A549 (cell line): ENCODE measurements at regions not wholly inside any gene's neighbourhood (a gene's known extent, or its start where the extent isn't known, plus 50 kb on each side); places are given as distances from the start of the nearest gene placed in this dataset.

Experiments
- ATAC-seq, 2 experiments: fragments of 200-7000 bp in 1 of 2; fragments of >200 bp in 1 of 2; cut with Nextera tagmentation in 1 of 2; cut with Tn5 transposase in 1 of 2; 3 replicates each; pipeline versions ENCODE4 v1.8.0 to v1.9.1; 2018 to 2020; ENCODE audit warnings: mild to moderate bottlenecking in 1 of 2, moderate library complexity in 1 of 2
- CTCF ChIA-PET: fragments of 300-600 bp; sonication (Branson Sonifier 250); formaldehyde crosslinking; extraction: SDS; loops from one replicate; lab custom pipeline; 2021; ENCODE audit warnings: antibody characterized with exemption, inconsistent platforms; lab: Yijun Ruan, JAX
- POLR2A ChIA-PET: fragments of 350-600 bp; formaldehyde crosslinking; extraction: SDS; loops from one replicate; lab custom pipeline; 2021; ENCODE audit warnings: antibody characterized with exemption, inconsistent platforms; lab: Yijun Ruan, JAX
- DNase-seq, 2 experiments: peaks; one replicate each; pipeline versions ENCODE4 v3.0.0 to v3.0.0-alpha.2; 2011 to 2016; ENCODE audit warnings: low read depth in 1 of 2, low spot score in 1 of 2
- FAIRE-seq: peaks from 2 replicates; lab custom pipeline; 2011; peaks lifted over from hg19 to GRCh38; lab: Jason Lieb, UNC
- H3K27ac ChIP-seq, 2 experiments: fragments of >200 bp; sonication (Bioruptor Twin); formaldehyde crosslinking; 3 replicates each; pipeline ENCODE4 v1.5.1; 2016 to 2017
- H3K4me1 ChIP-seq: fragments of >200 bp; sonication (Bioruptor Twin); formaldehyde crosslinking; 3 replicates; pipeline ENCODE4 v1.6.1; 2016
- H3K4me2 ChIP-seq: fragments of >200 bp; sonication (Bioruptor Twin); formaldehyde crosslinking; 3 replicates; pipeline ENCODE4 v1.6.1; 2016
- H3K4me3 ChIP-seq: fragments of >200 bp; sonication (Bioruptor Twin); formaldehyde crosslinking; 3 replicates; pipeline ENCODE4 v1.5.1; 2016
- H3K9me3 ChIP-seq: fragments of >200 bp; sonication (Bioruptor Twin); formaldehyde crosslinking; 3 replicates; pipeline ENCODE4 v1.6.1; 2016
- ATOH8 ChIP-seq: fragments of 250-450 bp; sonication (Bioruptor Pico); IDR thresholded peaks from 2 replicates; pipeline ENCODE4 v1.5.0; 2020; ENCODE audit warnings: low read depth, mild to moderate bottlenecking, moderate library complexity
- BCL3 ChIP-seq: fragments of >200 bp; sonication (Bioruptor Twin); formaldehyde crosslinking; IDR thresholded peaks from 3 replicates; pipeline ENCODE4 v1.6.1; 2016
- CBX2 ChIP-seq: fragments of 200-600 bp; sonication (generic); IDR thresholded peaks from 2 replicates; pipeline ENCODE4 v1.6.1; 2016; ENCODE audit warnings: low read depth, mild to moderate bottlenecking, borderline replicate concordance
- CBX8 ChIP-seq: fragments of 200-600 bp; sonication (generic); IDR thresholded peaks from 2 replicates; pipeline ENCODE4 v1.6.1; 2016
- CHD2 ChIP-seq: fragments of 150-350 bp; IDR thresholded peaks from 2 replicates; pipeline ENCODE4 v1.6.1; 2014; ENCODE audit warnings: low read length; ENCODE audit not compliant: partially characterized antibody
- CHD4 ChIP-seq: fragments of 200-600 bp; sonication (generic); IDR thresholded peaks from 2 replicates; pipeline ENCODE4 v1.6.1; 2016; ENCODE audit warnings: antibody characterized with exemption, mild to moderate bottlenecking, borderline replicate concordance
- CTCF ChIP-seq: fragments of >200 bp; sonication (Bioruptor Twin); formaldehyde crosslinking; IDR thresholded peaks from 3 replicates; pipeline ENCODE4 v1.5.1; 2016
- E2F6 ChIP-seq: IDR thresholded peaks from 2 replicates; pipeline ENCODE4 v1.6.1; 2012; ENCODE audit warnings: low read depth, borderline replicate concordance
- ESRRA ChIP-seq: fragments of 150-350 bp; IDR thresholded peaks from 2 replicates; pipeline ENCODE4 v1.6.1; 2014; ENCODE audit warnings: mild to moderate bottlenecking, low read length, borderline replicate concordance
- HES2 ChIP-seq: fragments of >200 bp; sonication (Bioruptor Twin); formaldehyde crosslinking; IDR thresholded peaks from 2 replicates; pipeline ENCODE4 v1.6.1; 2016
- HMGXB4 ChIP-seq: fragments of 250-450 bp; sonication (Bioruptor Pico); IDR thresholded peaks from 2 replicates; pipeline ENCODE4 v1.5.0; 2021; ENCODE audit warnings: mild to moderate bottlenecking, moderate library complexity, borderline replicate concordance
- JUN ChIP-seq, 2 experiments: fragments of >200 bp; sonication (Bioruptor Twin); formaldehyde crosslinking; IDR thresholded peaks; 2 replicates in 1 of 2; 3 replicates in 1 of 2; pipeline ENCODE4 v1.6.1; 2016 to 2017
- JUNB ChIP-seq: fragments of >200 bp; sonication (Bioruptor Twin); formaldehyde crosslinking; IDR thresholded peaks from 2 replicates; pipeline ENCODE4 v1.6.1; 2016
- KDM1A ChIP-seq: fragments of 200-600 bp; sonication (generic); IDR thresholded peaks from 2 replicates; pipeline ENCODE4 v1.6.1; 2016; ENCODE audit warnings: low read depth, mild to moderate bottlenecking
- MAFK ChIP-seq: fragments of 450-650 bp; IDR thresholded peaks from 2 replicates; pipeline ENCODE4 v1.6.1; 2014; ENCODE audit not compliant: partially characterized antibody
- MAX ChIP-seq: IDR thresholded peaks from 2 replicates; pipeline ENCODE4 v1.6.1; 2012
- PHF8 ChIP-seq: fragments of 200-600 bp; sonication (generic); IDR thresholded peaks from 2 replicates; pipeline ENCODE4 v1.6.1; 2016; ENCODE audit warnings: low read depth, mild to moderate bottlenecking, antibody characterized with exemption, moderate library complexity, borderline replicate concordance
- POLR2AphosphoS2 ChIP-seq: conservative IDR thresholded peaks from 2 replicates; pipeline ENCODE4 v1.6.1; 2012; ENCODE audit warnings: low read length, improper control_type of control experiment, inconsistent platforms
- RNF2 ChIP-seq: fragments of 200-600 bp; sonication (generic); IDR thresholded peaks from 2 replicates; pipeline ENCODE4 v1.6.1; 2016; ENCODE audit warnings: low read depth, mild to moderate bottlenecking, antibody characterized with exemption, moderate library complexity, borderline replicate concordance
- TP53 ChIP-seq: fragments of 250-450 bp; sonication (Bioruptor Pico); IDR thresholded peaks from 2 replicates; pipeline ENCODE4 v1.5.0; 2021; ENCODE audit warnings: mild to moderate bottlenecking, moderate library complexity
- WGBS: methylation state at CpG from one replicate; pipeline ENCODE4 v1.1.6; 2017; ENCODE audit errors: missing lambda C conversion rate; 5-methylcytosine and 5-hydroxymethylcytosine counted together

- ATAC-seq (no peak), FAIRE-seq (no peak), DNase-seq (no peak)
- Histone ChIP-seq H3K4me1 (no peaks in the 10 kb centered on the region), H3K4me2 (no peak overlapping the region), H3K9me3 (no peaks in the 10 kb centered on the region), H3K27ac (no peak overlapping the region), H3K4me3 (no peak overlapping the region)
- WGBS: 5% methylated on average over 3 of the region's 3 CpGs
- no peak for TF ChIP-seq RNF2
- no peak for TF ChIP-seq MAFK
- TF ChIP-seq JUN (IDR thresholded peaks at IDR 0.05): no peak
- ChIA-PET CTCF (interaction anchor here (1.0 to 3.8 kb wide), 3 partner anchors 12 to 349 kb away, joined by 4 to 18 read pairs (median 4); no protein-coding TSS in a partner anchor), POLR2A (no interaction called here)
Observed at GRCh38 chr9:36750630-36751029, 177.9 kb downstream of the MELK start.

- no peak for TF ChIP-seq ESRRA
- no peak for TF ChIP-seq BCL3
- no peak for TF ChIP-seq HES2
- no peak for TF ChIP-seq E2F6
- TF ChIP-seq CBX2: no peak
- TF ChIP-seq POLR2AphosphoS2: no peak
- TF ChIP-seq CHD4: no peak
- no peak for TF ChIP-seq MAX
- TF ChIP-seq CTCF: no peak
- TF ChIP-seq KDM1A: no peak
- TF ChIP-seq PHF8: no peak
- TF ChIP-seq ATOH8 (CRISPR knock-in tag): no peak
- TF ChIP-seq RNF2: no peak
- no peak for TF ChIP-seq JUNB
- no peak for TF ChIP-seq TP53 (CRISPR knock-in tag)
- TF ChIP-seq CHD2: no peak
- TF ChIP-seq CBX8: no peak
- TF ChIP-seq HMGXB4 (CRISPR knock-in tag): no peak
- Histone ChIP-seq H3K27ac (no peak overlapping the region), H3K4me2 (no peak overlapping the region), H3K4me3 (no peak overlapping the region), H3K9me3 (no peaks in the 10 kb centered on the region), H3K4me1 (no peaks in the 10 kb centered on the region)
- ChIA-PET POLR2A (no interaction called here), CTCF (interaction anchor here (1.0 kb wide), 1 partner anchor 53 kb away, joined by 5 read pairs; no protein-coding TSS in a partner anchor)
- ATAC-seq (no peak), FAIRE-seq (no peak), DNase-seq (no peak)
- 0% methylated on average over 2 of the region's 2 CpGs for WGBS
Observed at GRCh38 chr9:36755019-36755418, 182.3 kb downstream of the MELK start.
